Gastrocnemius medialis (tissue), 4 donors: ENCODE measurements at regions not wholly inside any gene's neighbourhood (a gene's known extent, or its start where the extent isn't known, plus 50 kb on each side); places are given as distances from the start of the nearest gene placed in this dataset.

ENCODE experiments used
- ATAC-seq, 2 donors: fragments of 150-250 bp; one replicate each; pipeline ENCODE4 v1.9.1; 2016
- DNase-seq, 2 donors: peaks; one replicate each; pipeline ENCODE4 v3.0.0-alpha.2; 2019
- H3K27ac ChIP-seq, 4 donors: fragments of 200-600 bp; sonication (generic); 1 replicate in 1 of 4; 2 replicates in 3 of 4; pipeline ENCODE4 v1.5.1; 2016 to 2018; ENCODE audit warnings: mild to moderate bottlenecking in 2 of 4, moderate library complexity in 1 of 4
- H3K27me3 ChIP-seq, 3 donors: fragments of 200-600 bp; sonication (generic) in 2 of 3; 1 replicate in 1 of 3; 2 replicates in 2 of 3; pipeline versions ENCODE4 v1.5.1 to v1.6.0; 2016 to 2019; ENCODE audit warnings: mild to moderate bottlenecking in 1 of 3, moderate library complexity in 1 of 3
- H3K36me3 ChIP-seq, 2 donors: fragments of 200-600 bp; sonication (generic) in 1 of 2; one replicate each; pipeline ENCODE4 v1.5.1; 2017 to 2018
- H3K4me1 ChIP-seq, 2 donors: fragments of 200-600 bp; sonication (generic) in 1 of 2; one replicate each; pipeline ENCODE4 v1.5.1; 2016 to 2017; ENCODE audit warnings: mild to moderate bottlenecking in 2 of 2
- H3K4me3 ChIP-seq, 4 donors: fragments of 200-600 bp; sonication (generic) in 3 of 4; 1 replicate in 1 of 4; 2 replicates in 3 of 4; pipeline ENCODE4 v1.5.1; 2016 to 2019; ENCODE audit warnings: mild to moderate bottlenecking in 2 of 4
- H3K9me3 ChIP-seq, 3 donors: fragments of 200-600 bp; sonication (generic) in 2 of 3; 1 replicate in 1 of 3; 2 replicates in 2 of 3; pipeline ENCODE4 v1.5.1; 2016 to 2019
- POLR2A ChIP-seq, 2 donors: fragments of 450-650 bp; IDR thresholded peaks; one replicate each; pipeline ENCODE4 v1.6.1; 2017; ENCODE audit warnings: antibody characterized with exemption in 2 of 2, mild to moderate bottlenecking in 2 of 2, moderate library complexity in 2 of 2
- in situ Hi-C, 4 donors: fragments of 200-750 bp; cut with MboI; loops; one replicate each; pipeline versions ENCODE4 v1.15.0 to v1.8.0; 2017; ENCODE audit warnings: low sequenced_read_pairs in 4 of 4
- intact Hi-C: fragments of 100-400 bp; cut with DNase I; formaldehyde crosslinking; loops from one replicate; pipeline ENCODE4 v1.15.1; 2023; ENCODE audit warnings: low total_unique reads
- TF ChIP-seq, protein P1 (sequence below), 5 experiments: fragments of 450-650 bp in 3 of 5; fragments of 200-600 bp in 2 of 5; sonication (generic) in 2 of 5; IDR thresholded peaks in 4 of 5; conservative IDR thresholded peaks in 1 of 5; 1 replicate in 4 of 5; 2 replicates in 1 of 5; pipeline ENCODE4 v1.5.1; 2016 to 2019; ENCODE audit warnings: antibody characterized with exemption in 5 of 5, mild to moderate bottlenecking in 3 of 5, moderate library complexity in 3 of 5

GRCh38 chr18:1261054-1261453 is 356.4 kb downstream of the ADCYAP1 start:
- in situ Hi-C loops: no loop called here
- H3K4me1 ChIP-seq: no peaks in the 10 kb centered on the region
- H3K9me3 ChIP-seq: no peaks in the 10 kb centered on the region
- H3K36me3 ChIP-seq: no peaks in the 10 kb centered on the region
- H3K4me3 ChIP-seq: no peak overlapping the region
- H3K27ac ChIP-seq: no peak overlapping the region
- TF ChIP-seq POLR2A (IDR thresholded peaks at IDR 0.05): no peak
- TF ChIP-seq, protein P1, sequence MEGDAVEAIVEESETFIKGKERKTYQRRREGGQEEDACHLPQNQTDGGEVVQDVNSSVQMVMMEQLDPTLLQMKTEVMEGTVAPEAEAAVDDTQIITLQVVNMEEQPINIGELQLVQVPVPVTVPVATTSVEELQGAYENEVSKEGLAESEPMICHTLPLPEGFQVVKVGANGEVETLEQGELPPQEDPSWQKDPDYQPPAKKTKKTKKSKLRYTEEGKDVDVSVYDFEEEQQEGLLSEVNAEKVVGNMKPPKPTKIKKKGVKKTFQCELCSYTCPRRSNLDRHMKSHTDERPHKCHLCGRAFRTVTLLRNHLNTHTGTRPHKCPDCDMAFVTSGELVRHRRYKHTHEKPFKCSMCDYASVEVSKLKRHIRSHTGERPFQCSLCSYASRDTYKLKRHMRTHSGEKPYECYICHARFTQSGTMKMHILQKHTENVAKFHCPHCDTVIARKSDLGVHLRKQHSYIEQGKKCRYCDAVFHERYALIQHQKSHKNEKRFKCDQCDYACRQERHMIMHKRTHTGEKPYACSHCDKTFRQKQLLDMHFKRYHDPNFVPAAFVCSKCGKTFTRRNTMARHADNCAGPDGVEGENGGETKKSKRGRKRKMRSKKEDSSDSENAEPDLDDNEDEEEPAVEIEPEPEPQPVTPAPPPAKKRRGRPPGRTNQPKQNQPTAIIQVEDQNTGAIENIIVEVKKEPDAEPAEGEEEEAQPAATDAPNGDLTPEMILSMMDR (IDR thresholded peaks at IDR 0.05 in 4 of 5, conservative IDR thresholded peaks at IDR 0.05 in 1 of 5): no peak
- ATAC-seq (no peak), DNase-seq (no peak)
- no peaks in the 10 kb centered on the region for H3K27me3 ChIP-seq
- intact Hi-C loops: no loop called here

DNA sequence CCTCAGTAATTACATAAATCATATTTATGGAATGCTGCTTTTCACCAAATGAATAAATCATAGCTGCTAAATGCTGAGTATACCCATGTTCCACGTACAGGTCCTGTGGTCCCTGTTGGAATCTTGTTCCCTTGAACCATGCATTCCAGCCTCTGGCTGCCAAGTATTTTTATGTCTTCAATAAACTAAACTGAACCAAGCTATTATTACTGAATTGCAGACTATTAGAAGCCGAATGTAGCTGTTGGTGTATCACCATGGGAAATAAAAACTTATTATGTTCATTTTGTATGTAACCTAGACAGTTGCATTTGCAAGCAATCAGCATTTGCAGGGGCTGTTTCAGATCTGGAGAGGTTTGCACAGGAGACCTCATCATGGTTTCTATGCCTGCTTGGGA is 362.4 kb downstream of the ADCYAP1 start:
- DNase-seq (no peak), ATAC-seq (no peak)
- H3K27me3 ChIP-seq: no peaks in the 10 kb centered on the region
- intact Hi-C loops: no loop called here
- no peak for TF ChIP-seq POLR2A (IDR thresholded peaks at IDR 0.05)
- TF ChIP-seq, protein P1 (IDR thresholded peaks at IDR 0.05 in 4 of 5, conservative IDR thresholded peaks at IDR 0.05 in 1 of 5): no peak
- no peaks in the 10 kb centered on the region for H3K9me3 ChIP-seq
- no peak overlapping the region for H3K4me3 ChIP-seq
- H3K4me1 ChIP-seq: no peaks in the 10 kb centered on the region
- H3K36me3 ChIP-seq: no peaks in the 10 kb centered on the region
- H3K27ac ChIP-seq: no peak overlapping the region
- in situ Hi-C loops: no loop called here

- Histone ChIP-seq H3K9me3 (no peaks in the 10 kb centered on the region), H3K27me3 (no peaks in the 10 kb centered on the region), H3K27ac (no peak overlapping the region), H3K4me1 (no peaks in the 10 kb centered on the region), H3K4me3 (no peak overlapping the region), H3K36me3 (no peaks in the 10 kb centered on the region)
- intact Hi-C loops (no loop called here), in situ Hi-C loops (no loop called here)
- TF ChIP-seq, protein P1 (IDR thresholded peaks at IDR 0.05 in 4 of 5, conservative IDR thresholded peaks at IDR 0.05 in 1 of 5): no peak
- no peak for TF ChIP-seq POLR2A (IDR thresholded peaks at IDR 0.05)
- DNase-seq (no peak), ATAC-seq (no peak)
These were observed 365.4 kb downstream of the ADCYAP1 start for GRCh38 chr18:1270081-1270480.

DNA sequence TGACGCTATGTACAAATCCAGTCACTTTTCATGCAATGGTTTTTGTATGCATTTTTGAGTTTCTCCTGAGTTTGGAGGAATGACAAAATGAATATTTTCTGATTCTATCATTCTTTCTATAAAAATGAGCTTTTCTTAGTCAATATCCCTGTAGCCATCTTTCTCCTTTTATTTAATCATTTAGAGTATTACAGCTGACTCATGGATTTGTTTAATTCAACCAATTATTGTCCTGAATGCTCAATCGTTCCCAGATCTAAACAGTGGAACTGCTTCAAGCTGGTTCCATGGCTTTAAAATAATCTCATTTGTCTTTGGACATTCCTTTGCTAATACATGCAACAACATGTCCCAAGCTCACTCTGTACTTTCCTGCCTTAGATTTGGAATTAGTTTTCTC is 368.8 kb downstream of the ADCYAP1 start:
- intact Hi-C loops: no loop called here
- DNase-seq: no peak
- Histone ChIP-seq H3K9me3 (no peaks in the 10 kb centered on the region), H3K27me3 (no peaks in the 10 kb centered on the region), H3K36me3 (no peaks in the 10 kb centered on the region), H3K4me3 (no peak overlapping the region), H3K4me1 (no peaks in the 10 kb centered on the region), H3K27ac (no peak overlapping the region)
- no peak for ATAC-seq
- in situ Hi-C loops: no loop called here
- TF ChIP-seq, protein P1 (IDR thresholded peaks at IDR 0.05 in 4 of 5, conservative IDR thresholded peaks at IDR 0.05 in 1 of 5): no peak
- TF ChIP-seq POLR2A (IDR thresholded peaks at IDR 0.05): no peak

DNA sequence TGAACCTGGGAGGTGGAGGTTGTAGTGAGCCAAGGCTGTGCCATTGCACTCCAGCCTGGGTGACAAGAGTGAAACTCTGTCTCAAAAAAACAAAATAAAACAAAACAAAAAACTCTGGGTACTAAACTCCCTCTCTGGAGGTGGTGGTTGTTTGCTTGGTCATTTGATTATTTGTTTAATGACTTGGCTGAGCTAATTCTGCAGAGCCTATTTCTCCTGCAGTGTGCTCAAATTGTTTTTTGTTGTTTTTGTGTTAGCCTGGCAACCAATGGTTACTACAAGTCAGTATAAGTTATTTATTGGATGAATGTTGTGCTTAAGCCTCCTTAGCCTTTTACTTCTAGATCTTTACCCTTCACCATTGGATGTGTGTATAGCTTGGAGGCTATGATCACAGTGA is 387.5 kb downstream of the ADCYAP1 start:
- Histone ChIP-seq H3K27me3 (no peaks in the 10 kb centered on the region), H3K9me3 (no peaks in the 10 kb centered on the region), H3K27ac (no peak overlapping the region), H3K4me1 (no peaks in the 10 kb centered on the region), H3K4me3 (no peak overlapping the region), H3K36me3 (no peaks in the 10 kb centered on the region)
- intact Hi-C loops (no loop called here), in situ Hi-C loops (no loop called here)
- no peak for TF ChIP-seq POLR2A (IDR thresholded peaks at IDR 0.05)
- ATAC-seq (no peak), DNase-seq (no peak)
